LNCAP (cell line): ENCODE measurements at regions not wholly inside any gene's neighbourhood (a gene's known extent, or its start where the extent isn't known, plus 50 kb on each side); places are given as distances from the start of the nearest gene placed in this dataset.

Experiments
- TF ChIP-seq, protein P1 (sequence below): fragments of 450-650 bp; IDR thresholded peaks from 2 replicates; pipeline ENCODE4 v1.5.1; 2017; ENCODE audit warnings: mild to moderate bottlenecking

DNA sequence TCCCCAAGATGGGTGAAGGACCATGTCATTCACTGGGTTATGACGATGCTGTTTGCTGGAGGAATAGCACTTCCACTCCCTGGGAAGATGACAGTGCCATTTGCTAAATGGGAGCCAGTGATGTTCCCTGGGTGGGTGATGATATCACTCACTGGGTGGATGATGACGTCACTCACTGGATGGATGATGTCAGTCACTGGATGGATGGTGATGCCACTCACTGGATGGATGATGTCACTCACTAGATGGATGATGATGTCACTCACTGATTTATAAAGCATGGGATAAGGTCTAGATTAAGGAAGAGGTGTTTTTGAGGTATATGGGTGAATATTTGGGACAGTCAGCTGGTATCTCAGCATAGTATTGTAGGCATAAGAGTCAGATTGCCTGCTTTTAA lies 457.2 kb downstream of the AJAP1 start:
- TF ChIP-seq, protein P1, sequence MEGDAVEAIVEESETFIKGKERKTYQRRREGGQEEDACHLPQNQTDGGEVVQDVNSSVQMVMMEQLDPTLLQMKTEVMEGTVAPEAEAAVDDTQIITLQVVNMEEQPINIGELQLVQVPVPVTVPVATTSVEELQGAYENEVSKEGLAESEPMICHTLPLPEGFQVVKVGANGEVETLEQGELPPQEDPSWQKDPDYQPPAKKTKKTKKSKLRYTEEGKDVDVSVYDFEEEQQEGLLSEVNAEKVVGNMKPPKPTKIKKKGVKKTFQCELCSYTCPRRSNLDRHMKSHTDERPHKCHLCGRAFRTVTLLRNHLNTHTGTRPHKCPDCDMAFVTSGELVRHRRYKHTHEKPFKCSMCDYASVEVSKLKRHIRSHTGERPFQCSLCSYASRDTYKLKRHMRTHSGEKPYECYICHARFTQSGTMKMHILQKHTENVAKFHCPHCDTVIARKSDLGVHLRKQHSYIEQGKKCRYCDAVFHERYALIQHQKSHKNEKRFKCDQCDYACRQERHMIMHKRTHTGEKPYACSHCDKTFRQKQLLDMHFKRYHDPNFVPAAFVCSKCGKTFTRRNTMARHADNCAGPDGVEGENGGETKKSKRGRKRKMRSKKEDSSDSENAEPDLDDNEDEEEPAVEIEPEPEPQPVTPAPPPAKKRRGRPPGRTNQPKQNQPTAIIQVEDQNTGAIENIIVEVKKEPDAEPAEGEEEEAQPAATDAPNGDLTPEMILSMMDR = no peak

DNA sequence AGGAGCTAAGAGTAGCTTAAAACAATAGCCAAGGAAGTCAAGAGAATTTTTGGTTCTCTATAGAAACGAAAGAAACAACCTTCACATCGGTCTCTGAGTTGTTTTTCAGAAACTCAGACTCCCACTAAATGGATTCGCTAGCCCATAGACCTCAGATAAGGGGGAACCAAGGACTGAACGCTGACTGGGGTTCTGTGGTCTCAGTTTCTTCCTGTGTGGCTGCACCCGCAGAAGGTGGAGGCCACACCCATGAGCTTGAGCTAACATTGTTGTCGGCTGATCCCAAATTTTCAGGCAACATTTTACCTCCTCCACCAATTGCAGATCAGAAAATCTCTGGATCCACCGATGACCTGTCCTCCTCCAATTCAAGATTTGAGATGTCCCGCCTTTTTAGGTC lies 456.1 kb downstream of the AJAP1 start:
- TF ChIP-seq, protein P1 = no peak

DNA sequence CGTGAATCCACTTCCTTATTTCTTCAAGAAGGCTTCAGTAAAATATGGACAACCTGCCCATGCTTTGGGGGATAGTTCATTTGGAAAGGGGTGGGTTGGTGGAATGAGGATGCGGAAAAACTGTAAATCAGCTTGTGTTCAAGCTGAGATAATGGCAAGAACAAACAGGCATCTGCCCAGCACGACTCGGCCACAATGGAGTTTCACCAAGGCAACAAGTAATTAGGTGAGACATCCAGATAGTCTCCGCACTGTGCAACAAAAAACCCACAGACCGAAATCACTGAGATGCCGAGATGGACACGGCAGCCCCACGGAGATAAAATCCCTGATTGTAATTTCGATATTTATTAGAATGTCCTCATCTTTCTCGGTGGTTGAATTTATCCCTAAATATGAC lies 455.2 kb downstream of the AJAP1 start:
- TF ChIP-seq, protein P1 = no peak

DNA sequence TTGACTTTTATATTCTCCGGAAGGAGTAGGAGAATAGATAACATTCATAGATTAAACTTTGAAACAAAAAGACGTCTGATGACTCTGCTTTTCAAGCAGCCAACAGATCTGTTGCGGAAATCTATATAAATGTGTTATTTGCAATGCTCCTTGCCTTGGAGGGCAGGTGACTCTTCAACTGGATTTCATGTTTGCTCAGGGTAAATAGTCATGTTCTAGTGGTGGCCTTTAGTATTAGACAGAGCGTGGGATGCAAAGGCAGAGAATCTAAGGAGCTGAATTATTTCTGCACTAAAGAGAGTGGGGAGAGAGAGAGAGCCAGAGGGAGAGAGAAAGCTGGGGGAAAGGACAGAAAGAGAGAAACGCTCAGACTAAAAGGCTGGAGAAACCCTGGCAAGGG lies 454.3 kb downstream of the AJAP1 start:
- TF ChIP-seq, protein P1 = no peak

DNA sequence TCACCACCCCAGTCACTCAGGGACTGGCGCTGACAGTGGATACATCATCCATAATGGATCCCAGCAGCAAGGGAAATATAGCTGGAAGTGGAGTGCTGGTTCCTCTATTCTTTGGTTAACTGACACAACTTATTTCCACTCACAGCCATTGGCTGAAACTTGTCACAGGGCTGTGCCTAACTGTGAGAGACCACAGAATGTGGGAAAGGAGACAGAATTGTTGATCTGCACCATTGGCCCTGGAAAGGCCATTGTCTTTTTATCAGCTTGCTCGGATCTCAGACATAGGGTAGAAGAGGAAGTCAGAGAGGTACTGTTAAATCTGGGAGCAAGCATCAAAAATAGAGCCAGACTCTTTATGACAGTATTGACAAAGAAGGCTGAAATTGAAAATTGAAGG lies 451.3 kb downstream of the AJAP1 start:
- TF ChIP-seq, protein P1 = no peak

DNA sequence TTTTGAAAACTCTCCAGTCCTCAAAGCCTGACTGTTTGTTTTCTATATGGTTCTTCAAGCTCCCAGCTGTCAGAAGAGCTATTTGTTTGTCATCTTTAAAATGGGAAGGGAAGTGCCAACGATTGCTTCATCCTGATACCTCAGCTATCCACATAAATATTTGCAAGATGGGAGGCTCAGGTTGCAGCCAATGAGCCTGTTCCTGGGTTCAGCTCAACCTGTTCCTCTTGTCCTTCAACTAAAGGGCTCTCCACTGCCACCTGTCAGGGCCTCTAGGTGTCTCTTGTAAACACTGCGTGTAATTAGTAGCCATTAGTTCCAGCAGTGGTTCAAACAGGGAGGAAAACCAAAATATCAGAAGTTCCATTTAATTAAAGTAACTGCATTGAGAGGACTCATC lies 445.1 kb downstream of the AJAP1 start:
- TF ChIP-seq, protein P1 = no peak

DNA sequence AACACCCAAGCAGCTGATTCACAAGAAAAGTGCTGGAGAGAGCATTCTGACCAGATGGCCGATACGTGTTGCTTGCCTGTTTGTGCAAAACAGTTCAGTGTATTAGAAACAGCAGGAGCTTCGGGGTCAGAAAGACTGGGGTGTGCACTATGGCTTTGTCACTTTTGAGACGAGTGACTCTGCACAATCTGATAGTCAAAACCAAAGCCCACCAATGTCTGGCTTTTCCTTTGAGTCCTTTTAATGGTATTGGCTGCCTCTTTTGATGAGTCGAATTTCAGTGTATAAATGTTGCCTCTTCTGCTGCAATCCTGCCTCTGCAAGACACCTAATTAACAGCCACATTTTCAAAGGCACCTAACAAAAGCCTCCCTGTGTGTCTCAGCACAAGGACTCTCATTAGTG lies 444.6 kb downstream of the AJAP1 start:
- TF ChIP-seq, protein P1 = no peak

DNA sequence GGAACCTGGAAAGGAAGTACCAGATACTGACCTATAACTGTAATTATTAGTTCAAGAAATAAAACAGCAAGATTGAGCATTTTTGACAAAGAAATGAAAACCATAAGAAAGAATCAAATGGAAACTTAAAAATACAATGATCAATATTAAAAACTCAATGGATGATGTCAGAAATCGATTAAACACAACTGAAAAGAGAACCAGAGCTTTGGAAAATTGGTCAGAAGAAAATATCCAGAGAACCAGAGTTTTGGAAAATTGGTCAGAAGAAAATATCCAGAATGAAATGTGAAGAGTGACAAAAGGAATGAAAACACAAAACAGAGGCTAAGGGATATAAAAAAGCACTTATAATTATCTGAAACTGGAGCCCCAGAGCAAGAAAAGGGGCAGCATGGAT lies 438.6 kb downstream of the AJAP1 start:
- TF ChIP-seq, protein P1 = no peak
